Common myeloid progenitor, CD34-positive (primary cell): ENCODE measurements at regions not wholly inside any gene's neighbourhood (a gene's known extent, or its start where the extent isn't known, plus 50 kb on each side); places are given as distances from the start of the nearest gene placed in this dataset.

Source experiments
- CTCF ChIA-PET: fragments of 350-600 bp; sonication (Branson Sonifier 250); formaldehyde crosslinking; loops from one replicate; lab custom pipeline; 2021; ENCODE audit warnings: antibody characterized with exemption; lab: Charles Lee
- POLR2A ChIA-PET: fragments of 350-600 bp; sonication (Branson Sonifier 250); formaldehyde crosslinking; loops from one replicate; lab custom pipeline; 2021; ENCODE audit warnings: antibody characterized with exemption; lab: Charles Lee
- DNase-seq, 3 donors: peaks; one replicate each; pipeline versions ENCODE4 v3.0.0 to v3.0.0-alpha.2; 2013
- H3K27ac ChIP-seq, 2 experiments: 1 replicate in 1 of 2; 2 replicates in 1 of 2; pipeline ENCODE4 v1.7.0; 2013; ENCODE audit warnings: inconsistent platforms in 2 of 2, low read length in 2 of 2, mild to moderate bottlenecking in 2 of 2, low read depth in 1 of 2, moderate library complexity in 1 of 2; ENCODE audit not compliant: severe bottlenecking in 2 of 2, insufficient read depth in 1 of 2, poor library complexity in 1 of 2
- H3K27me3 ChIP-seq, 5 experiments: replicated peaks in 2 of 5; 1 replicate in 3 of 5; 2 replicates in 2 of 5; pipeline versions ENCODE4 v1.6.1 to v1.7.0; 2013; ENCODE audit warnings: low read length in 4 of 5, mild to moderate bottlenecking in 2 of 5, moderate library complexity in 2 of 5, inconsistent platforms in 1 of 5; ENCODE audit not compliant: insufficient read depth in 5 of 5, control insufficient read depth in 4 of 5
- H3K36me3 ChIP-seq, 4 experiments: 1 replicate in 2 of 4; 2 replicates in 2 of 4; pipeline versions ENCODE4 v1.6.1 to v1.7.0; 2013; ENCODE audit warnings: low read length in 3 of 4, control low read depth in 1 of 4, mild to moderate bottlenecking in 1 of 4; ENCODE audit not compliant: control insufficient read depth in 4 of 4, insufficient read depth in 4 of 4
- H3K4me1 ChIP-seq, 4 experiments: 1 replicate in 3 of 4; 2 replicates in 1 of 4; pipeline versions ENCODE4 v1.6.1 to v1.7.1; 2013; ENCODE audit warnings: low read length in 3 of 4, mild to moderate bottlenecking in 3 of 4, control low read depth in 1 of 4, inconsistent platforms in 1 of 4, moderate library complexity in 1 of 4; ENCODE audit not compliant: control insufficient read depth in 4 of 4, insufficient read depth in 4 of 4; ENCODE audit errors: control extremely low read depth in 1 of 4
- H3K4me3 ChIP-seq, 7 experiments: 1 replicate in 4 of 7; 2 replicates in 3 of 7; pipeline versions ENCODE4 v1.5.1 to v1.7.0; 2013; ENCODE audit warnings: mild to moderate bottlenecking in 7 of 7, low read length in 6 of 7, moderate library complexity in 6 of 7, inconsistent platforms in 2 of 7, low read depth in 2 of 7, control low read depth in 1 of 7; ENCODE audit not compliant: insufficient read depth in 4 of 7, control insufficient read depth in 1 of 7; ENCODE audit errors: extremely low read depth in 1 of 7
- H3K9me3 ChIP-seq, 5 experiments: 1 replicate in 4 of 5; 2 replicates in 1 of 5; pipeline versions ENCODE4 v1.6.1 to v1.7.1; 2013; ENCODE audit warnings: low read length in 4 of 5, mild to moderate bottlenecking in 2 of 5, inconsistent platforms in 1 of 5, low read depth in 1 of 5, moderate library complexity in 1 of 5; ENCODE audit not compliant: control insufficient read depth in 4 of 5, insufficient read depth in 2 of 5; ENCODE audit errors: control extremely low read depth in 1 of 5
- WGBS: methylation state at CpG from one replicate; pipeline ENCODE4 v1.1.5; 2013; ENCODE audit not compliant: insufficient coverage; 5-methylcytosine and 5-hydroxymethylcytosine counted together

- DNase-seq = no peak
- Histone ChIP-seq H3K36me3 (peaks cover 3 to 20% (median 7%) of the 10 kb centered on the region in 4 experiments), H3K27ac (no peak overlapping the region), H3K9me3 (no peaks in the 10 kb centered on the region), H3K27me3 (no peaks in the 10 kb centered on the region), H3K4me1 (no peaks in the 10 kb centered on the region), H3K4me3 (no peak overlapping the region)
- POLR2A ChIA-PET = no interaction called here
- CTCF ChIA-PET = no interaction called here
- WGBS = 100% methylated on average over 6 of the region's 7 CpGs
Measured at GRCh38 chr2:74059137-74059775, 74.5 kb downstream of the TET3 start.

- H3K4me3 ChIP-seq = no peak overlapping the region
- no peaks in the 10 kb centered on the region for H3K27me3 ChIP-seq
- DNase-seq = no peak
- peaks cover 5 to 8% (median 5%) of the 10 kb centered on the region in 4 experiments for H3K36me3 ChIP-seq
- POLR2A ChIA-PET = no interaction called here
- WGBS = 100% methylated on average over 1 of the region's 3 CpGs
- no peaks in the 10 kb centered on the region for H3K9me3 ChIP-seq
- CTCF ChIA-PET = no interaction called here
- no peak overlapping the region for H3K27ac ChIP-seq
- no peaks in the 10 kb centered on the region for H3K4me1 ChIP-seq
Measured at GRCh38 chr2:74063486-74063885, 78.8 kb downstream of the TET3 start.

- 99% methylated on average over 8 of the region's 10 CpGs for WGBS
- POLR2A ChIA-PET = no interaction called here
- no peaks in the 10 kb centered on the region for H3K9me3 ChIP-seq
Measured at GRCh38 chr2:74065456-74065855, 80.7 kb downstream of the TET3 start.

GRCh38 chr2:74066491-74067203 lies 81.1 kb downstream of the BOLA3 start:
- 100% methylated on average over 1 of the region's 3 CpGs for WGBS

More at GRCh38 chr2:74065456-74065855, 80.7 kb downstream of the TET3 start:
- no peaks in the 10 kb centered on the region for H3K27me3 ChIP-seq
- DNase-seq = no peak
- no peak overlapping the region for H3K27ac ChIP-seq
- CTCF ChIA-PET = interaction anchor here (0.8 to 1.5 kb wide), 6 partner anchors 10 to 127 kb away, joined by 3 to 4 read pairs (median 3); partner anchors contain the start of gene BOLA3
- no peaks in the 10 kb centered on the region for H3K4me1 ChIP-seq
- peaks cover 2 to 8% (median 4%) of the 10 kb centered on the region in 4 experiments for H3K36me3 ChIP-seq
- no peak overlapping the region for H3K4me3 ChIP-seq

GRCh38 chr2:74067221-74067747 lies 80.4 kb downstream of the BOLA3 start:
- H3K9me3 ChIP-seq = no peaks in the 10 kb centered on the region
- no peak for DNase-seq
- H3K36me3 ChIP-seq = peaks cover 2 to 10% (median 4%) of the 10 kb centered on the region in 4 experiments
- ChIA-PET POLR2A (no interaction called here), CTCF (interaction anchor here (1.0 to 1.9 kb wide), 2 partner anchors 10 to 15 kb away, joined by 3 to 6 read pairs; no protein-coding TSS in a partner anchor)
- H3K27ac ChIP-seq = no peak overlapping the region
- H3K4me1 ChIP-seq = peaks cover 0 to under 1% (median 0%) of the 10 kb centered on the region in 4 experiments
- H3K27me3 ChIP-seq = no peaks in the 10 kb centered on the region
- WGBS = 92% methylated on average over 2 of the region's 4 CpGs
- no peak overlapping the region for H3K4me3 ChIP-seq

More at GRCh38 chr2:74066491-74067203, 81.1 kb downstream of the BOLA3 start:
- H3K27me3 ChIP-seq = no peaks in the 10 kb centered on the region
- ChIA-PET CTCF (interaction anchor here (0.7 to 1.9 kb wide), 7 partner anchors 9 to 128 kb away, joined by 3 to 6 read pairs (median 3); partner anchors contain the start of gene BOLA3), POLR2A (no interaction called here)
- no peak overlapping the region for H3K4me3 ChIP-seq
- no peak overlapping the region for H3K27ac ChIP-seq
- H3K4me1 ChIP-seq = no peaks in the 10 kb centered on the region
- DNase-seq = no peak
- peaks cover 2 to 10% (median 4%) of the 10 kb centered on the region in 4 experiments for H3K36me3 ChIP-seq
- H3K9me3 ChIP-seq = no peaks in the 10 kb centered on the region

GRCh38 chr2:74070991-74071390 lies 76.7 kb downstream of the BOLA3 start:
- Histone ChIP-seq H3K4me3 (no peak overlapping the region), H3K36me3 (peaks cover 5 to 16% (median 11%) of the 10 kb centered on the region in 4 experiments), H3K9me3 (no peaks in the 10 kb centered on the region), H3K27me3 (no peaks in the 10 kb centered on the region), H3K4me1 (peaks cover 0 to 10% (median 2%) of the 10 kb centered on the region in 4 experiments), H3K27ac (no peak overlapping the region)
- POLR2A ChIA-PET = no interaction called here
- DNase-seq = no peak
- CTCF ChIA-PET = no interaction called here
- WGBS = 100% methylated on average over 2 of the region's 2 CpGs
